OCI-LY1 (cell line): ENCODE measurements at regions not wholly inside any gene's neighbourhood (a gene's known extent, or its start where the extent isn't known, plus 50 kb on each side); places are given as distances from the start of the nearest gene placed in this dataset.

Source experiments
- EZH2 ChIP-seq: fragments of 200-600 bp; sonication (generic), shearing (Covaris generic); IDR thresholded peaks from 2 replicates; pipeline ENCODE4 v1.8.0; 2017; ENCODE audit warnings: borderline replicate concordance, mixed run types, mild to moderate bottlenecking, antibody characterized with exemption, low read length, moderate library complexity, mixed read lengths
- TF ChIP-seq, protein P1 (sequence below): fragments of 200-600 bp; sonication (generic), shearing (Covaris generic); IDR thresholded peaks from 2 replicates; pipeline ENCODE4 v1.5.1; 2017; ENCODE audit warnings: mild to moderate bottlenecking, antibody characterized with exemption, low read length, moderate library complexity, mixed read lengths

DNA sequence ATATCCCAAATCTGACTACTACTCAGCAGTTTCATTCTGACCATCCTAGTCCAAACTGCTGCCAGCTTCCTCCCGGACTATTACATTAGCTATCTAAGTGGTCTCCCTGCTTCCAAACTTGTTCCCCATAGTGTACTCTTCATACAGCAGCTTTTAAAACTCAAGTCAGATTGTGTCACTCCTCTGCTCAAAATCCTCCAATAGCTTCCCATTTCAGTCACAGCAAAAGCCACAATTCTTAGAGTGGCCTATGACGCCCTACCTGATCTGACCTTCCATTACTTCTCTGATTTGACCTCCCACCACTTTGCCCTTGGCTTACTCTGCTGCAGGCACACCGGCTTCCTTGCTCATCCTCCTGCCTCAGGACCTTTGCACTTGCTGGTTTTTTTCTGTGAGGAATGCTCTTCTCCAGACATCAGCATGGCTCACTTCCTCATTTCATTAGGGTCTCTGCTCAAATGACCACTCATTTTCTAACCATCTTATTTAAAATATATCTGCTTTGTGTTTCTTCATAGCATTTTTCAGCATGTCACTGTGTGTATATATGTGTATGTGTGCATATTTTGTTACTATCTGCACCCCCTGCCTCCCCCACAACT lies 111.1 kb upstream of the DTNBP1 start:
- TF ChIP-seq, protein P1, sequence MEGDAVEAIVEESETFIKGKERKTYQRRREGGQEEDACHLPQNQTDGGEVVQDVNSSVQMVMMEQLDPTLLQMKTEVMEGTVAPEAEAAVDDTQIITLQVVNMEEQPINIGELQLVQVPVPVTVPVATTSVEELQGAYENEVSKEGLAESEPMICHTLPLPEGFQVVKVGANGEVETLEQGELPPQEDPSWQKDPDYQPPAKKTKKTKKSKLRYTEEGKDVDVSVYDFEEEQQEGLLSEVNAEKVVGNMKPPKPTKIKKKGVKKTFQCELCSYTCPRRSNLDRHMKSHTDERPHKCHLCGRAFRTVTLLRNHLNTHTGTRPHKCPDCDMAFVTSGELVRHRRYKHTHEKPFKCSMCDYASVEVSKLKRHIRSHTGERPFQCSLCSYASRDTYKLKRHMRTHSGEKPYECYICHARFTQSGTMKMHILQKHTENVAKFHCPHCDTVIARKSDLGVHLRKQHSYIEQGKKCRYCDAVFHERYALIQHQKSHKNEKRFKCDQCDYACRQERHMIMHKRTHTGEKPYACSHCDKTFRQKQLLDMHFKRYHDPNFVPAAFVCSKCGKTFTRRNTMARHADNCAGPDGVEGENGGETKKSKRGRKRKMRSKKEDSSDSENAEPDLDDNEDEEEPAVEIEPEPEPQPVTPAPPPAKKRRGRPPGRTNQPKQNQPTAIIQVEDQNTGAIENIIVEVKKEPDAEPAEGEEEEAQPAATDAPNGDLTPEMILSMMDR = no peak
- no peak for TF ChIP-seq EZH2
